ENCODE measurements at regions not wholly inside any gene's neighbourhood (a gene's known extent, or its start where the extent isn't known, plus 50 kb on each side); places are given as distances from the start of the nearest gene placed in this dataset.

DNA sequence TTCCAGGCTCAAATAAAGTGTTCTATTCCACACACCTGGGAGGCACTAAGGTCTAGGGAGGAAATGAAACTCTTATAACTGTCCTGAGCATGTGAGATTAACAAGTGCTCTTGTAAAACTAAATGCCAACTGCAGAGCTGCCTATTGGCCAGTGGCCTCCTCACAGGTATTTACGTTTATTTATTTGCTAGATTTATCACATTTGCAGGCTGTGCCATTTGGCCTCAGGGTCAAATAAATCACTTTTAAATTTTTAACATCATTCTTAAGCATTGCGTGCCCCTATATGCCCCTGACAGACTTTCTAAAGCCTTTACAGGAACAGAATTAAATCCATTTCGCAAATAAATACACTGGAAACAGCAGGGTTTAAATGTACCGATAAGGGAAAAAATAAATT is 381.8 kb upstream of the NFE2L3 start:
- ATAC-seq (no peak), DNase-seq (no peak)
- Histone ChIP-seq H3K9me2 (replicated peaks; ENCODE audit: low read length) (no peaks in the 10 kb centered on the region), H3K36me3 (ENCODE audit: low read depth, low read length) (no peaks in the 10 kb centered on the region), H3K27ac (ENCODE audit: low read length) (no peak overlapping the region), H3K9ac (ENCODE audit: low read length) (no peak overlapping the region), H3K4me2 (ENCODE audit: low read length) (no peak overlapping the region), H4K20me1 (ENCODE audit: low read length) (no peaks in the 10 kb centered on the region), H3K4me1 (ENCODE audit: insufficient read depth, low read length) (no peaks in the 10 kb centered on the region), H3K4me3 (ENCODE audit: low read length) (no peak overlapping the region), H3K79me2 (ENCODE audit: low read length) (no peaks in the 10 kb centered on the region), H3K27me3 (ENCODE audit: low read length) (peaks cover 50% of the 10 kb centered on the region), H3K9me3 (ENCODE audit: low read length) (no peaks in the 10 kb centered on the region), H2AFZ (ENCODE audit: low read length) (no peak overlapping the region), H3F3A (ENCODE audit: low read length, unreplicated experiment) (no peaks in the 10 kb centered on the region)
- intact Hi-C loops (cut with micrococcal nuclease), result no loop called here
- ChIA-PET POLR2A (ENCODE audit: unreplicated experiment) (no interaction called here), CTCF (no interaction called here)
- TF ChIP-seq, protein P1, sequence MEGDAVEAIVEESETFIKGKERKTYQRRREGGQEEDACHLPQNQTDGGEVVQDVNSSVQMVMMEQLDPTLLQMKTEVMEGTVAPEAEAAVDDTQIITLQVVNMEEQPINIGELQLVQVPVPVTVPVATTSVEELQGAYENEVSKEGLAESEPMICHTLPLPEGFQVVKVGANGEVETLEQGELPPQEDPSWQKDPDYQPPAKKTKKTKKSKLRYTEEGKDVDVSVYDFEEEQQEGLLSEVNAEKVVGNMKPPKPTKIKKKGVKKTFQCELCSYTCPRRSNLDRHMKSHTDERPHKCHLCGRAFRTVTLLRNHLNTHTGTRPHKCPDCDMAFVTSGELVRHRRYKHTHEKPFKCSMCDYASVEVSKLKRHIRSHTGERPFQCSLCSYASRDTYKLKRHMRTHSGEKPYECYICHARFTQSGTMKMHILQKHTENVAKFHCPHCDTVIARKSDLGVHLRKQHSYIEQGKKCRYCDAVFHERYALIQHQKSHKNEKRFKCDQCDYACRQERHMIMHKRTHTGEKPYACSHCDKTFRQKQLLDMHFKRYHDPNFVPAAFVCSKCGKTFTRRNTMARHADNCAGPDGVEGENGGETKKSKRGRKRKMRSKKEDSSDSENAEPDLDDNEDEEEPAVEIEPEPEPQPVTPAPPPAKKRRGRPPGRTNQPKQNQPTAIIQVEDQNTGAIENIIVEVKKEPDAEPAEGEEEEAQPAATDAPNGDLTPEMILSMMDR (conservative IDR thresholded peaks at IDR 0.05; ENCODE audit: low read depth, low read length), result no peak
- no peak for TF ChIP-seq EZH2 (IDR thresholded peaks at IDR 0.05; ENCODE audit: low read length, unreplicated experiment)
- no TSS peak for BruUV-seq (replicated peaks)

DNA sequence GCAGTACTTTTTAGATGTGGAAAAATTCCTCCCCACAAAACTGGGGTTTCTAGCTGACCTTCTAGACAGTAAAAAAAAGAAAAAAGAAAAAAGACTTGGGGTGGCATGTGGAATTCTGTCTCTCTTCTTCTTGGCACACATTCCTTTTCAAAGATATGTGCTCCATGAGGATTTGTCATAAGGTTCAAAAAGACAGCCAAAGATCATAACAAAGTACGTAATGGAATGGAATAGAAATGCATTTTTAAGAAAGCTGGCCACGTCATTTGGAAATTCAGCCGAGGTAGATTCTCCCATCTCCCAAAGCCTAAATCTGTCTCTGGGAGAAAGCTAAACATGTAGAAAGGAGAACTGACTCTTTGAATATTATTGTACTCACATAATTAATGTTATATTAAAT is 381.3 kb upstream of the NFE2L3 start:
- intact Hi-C loops (cut with micrococcal nuclease), result no loop called here
- Histone ChIP-seq H3K4me1 (ENCODE audit: insufficient read depth, low read length) (no peaks in the 10 kb centered on the region), H3K27me3 (ENCODE audit: low read length) (peaks cover 54% of the 10 kb centered on the region), H3K9ac (ENCODE audit: low read length) (no peak overlapping the region), H3K36me3 (ENCODE audit: low read depth, low read length) (no peaks in the 10 kb centered on the region), H3K9me3 (ENCODE audit: low read length) (no peaks in the 10 kb centered on the region), H3K4me3 (ENCODE audit: low read length) (no peak overlapping the region), H3F3A (ENCODE audit: low read length, unreplicated experiment) (no peaks in the 10 kb centered on the region), H3K27ac (ENCODE audit: low read length) (no peak overlapping the region), H4K20me1 (ENCODE audit: low read length) (no peaks in the 10 kb centered on the region), H2AFZ (ENCODE audit: low read length) (no peak overlapping the region), H3K4me2 (ENCODE audit: low read length) (no peak overlapping the region), H3K9me2 (replicated peaks; ENCODE audit: low read length) (no peaks in the 10 kb centered on the region), H3K79me2 (ENCODE audit: low read length) (no peaks in the 10 kb centered on the region)
- no peak for TF ChIP-seq EZH2phosphoT487 (IDR thresholded peaks at IDR 0.05; ENCODE audit: borderline replicate concordance, low read length)
- no peak for TF ChIP-seq EZH2 (IDR thresholded peaks at IDR 0.05; ENCODE audit: low read length, unreplicated experiment)
- TF ChIP-seq, protein P1 (conservative IDR thresholded peaks at IDR 0.05; ENCODE audit: low read depth, low read length), result no peak
- no TSS peak for BruUV-seq (replicated peaks)
- ChIA-PET POLR2A (ENCODE audit: unreplicated experiment) (no interaction called here), CTCF (no interaction called here)
- ATAC-seq (no peak), DNase-seq (no peak)

DNA sequence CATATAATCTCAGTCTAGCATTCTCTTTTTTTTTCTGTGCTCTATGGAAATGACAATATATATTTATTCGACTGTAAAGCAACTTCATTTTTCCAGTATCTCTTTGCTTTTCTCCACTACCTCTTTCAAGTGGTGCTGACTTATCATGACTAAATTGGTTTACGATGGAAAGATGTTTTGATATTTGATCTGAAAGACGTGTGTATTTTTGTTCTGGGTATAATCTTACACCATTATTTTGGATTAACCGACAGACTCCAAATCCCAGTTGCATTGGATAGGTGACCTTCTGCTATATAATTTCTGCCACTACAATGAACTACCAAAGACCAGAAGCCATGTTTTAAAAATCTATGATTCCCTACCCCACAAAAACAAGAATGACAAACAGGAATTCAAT is 380.5 kb upstream of the NFE2L3 start:
- no peaks in the 10 kb centered on the region for H3K36me3 ChIP-seq (ENCODE audit: low read depth, low read length)
- H3K79me2 ChIP-seq (ENCODE audit: low read length), result no peaks in the 10 kb centered on the region
- H3K27ac ChIP-seq (ENCODE audit: low read length), result no peak overlapping the region
- BruUV-seq (replicated peaks), result no TSS peak
- H2AFZ ChIP-seq (ENCODE audit: low read length), result no peak overlapping the region
- no peak overlapping the region for H3K9ac ChIP-seq (ENCODE audit: low read length)
- no peaks in the 10 kb centered on the region for H3K9me2 ChIP-seq (replicated peaks; ENCODE audit: low read length)
- H3K4me2 ChIP-seq (ENCODE audit: low read length), result no peak overlapping the region
- no peak overlapping the region for H3K4me3 ChIP-seq (ENCODE audit: low read length)
- ATAC-seq, result no peak
- no peaks in the 10 kb centered on the region for H3K4me1 ChIP-seq (ENCODE audit: insufficient read depth, low read length)
- TF ChIP-seq, protein P1 (conservative IDR thresholded peaks at IDR 0.05; ENCODE audit: low read depth, low read length), result no peak
- TF ChIP-seq EZH2phosphoT487 (IDR thresholded peaks at IDR 0.05; ENCODE audit: borderline replicate concordance, low read length) (no peak), EZH2 (IDR thresholded peaks at IDR 0.05; ENCODE audit: low read length, unreplicated experiment) (no peak)
- no peaks in the 10 kb centered on the region for H3F3A ChIP-seq (ENCODE audit: low read length, unreplicated experiment)
- ChIA-PET CTCF (no interaction called here), POLR2A (ENCODE audit: unreplicated experiment) (no interaction called here)
- intact Hi-C loops (cut with micrococcal nuclease), result no loop called here
- H4K20me1 ChIP-seq (ENCODE audit: low read length), result no peaks in the 10 kb centered on the region
- DNase-seq, result no peak
- H3K9me3 ChIP-seq (ENCODE audit: low read length), result no peaks in the 10 kb centered on the region
- peaks cover 58% of the 10 kb centered on the region for H3K27me3 ChIP-seq (ENCODE audit: low read length)

Measured in PC-3 (cell line).